Pancreas (tissue), 10 donors: ENCODE measurements at regions not wholly inside any gene's neighbourhood (a gene's known extent, or its start where the extent isn't known, plus 50 kb on each side); places are given as distances from the start of the nearest gene placed in this dataset.

Source experiments
- ATAC-seq, 4 donors: fragments of 200-7000 bp; cut with Tn5 transposase; one replicate each; pipeline versions ENCODE4 v1.8.0 to v1.9.1; 2020; ENCODE audit warnings: mild to moderate bottlenecking in 4 of 4, moderate library complexity in 4 of 4
- DNase-seq, 6 donors: peaks; one replicate each; pipeline ENCODE4 v3.0.0-alpha.2; 2020
- FAIRE-seq: peaks from 2 replicates; lab custom pipeline; 2012; peaks lifted over from hg19 to GRCh38; lab: Jason Lieb, UNC
- H3K27ac ChIP-seq, 4 donors: fragments of 200-600 bp; sonication (generic); 1 replicate in 3 of 4; 2 replicates in 1 of 4; pipeline versions ENCODE4 v1.5.0 to v1.8.0; 2020
- H3K27me3 ChIP-seq, 4 donors: fragments of 200-600 bp; one replicate each; pipeline ENCODE4 v1.8.0; 2021
- H3K36me3 ChIP-seq, 3 donors: fragments of 200-600 bp; sonication (generic) in 1 of 3; one replicate each; pipeline versions ENCODE4 v1.5.0 to v1.8.0; 2020 to 2021
- H3K4me1 ChIP-seq, 3 donors: fragments of 200-600 bp; one replicate each; pipeline ENCODE4 v1.8.0; 2021
- H3K4me3 ChIP-seq, 4 donors: fragments of 200-600 bp; sonication (generic) in 2 of 4; one replicate each; pipeline versions ENCODE4 v1.5.0 to v1.8.0; 2020 to 2021
- H3K9me3 ChIP-seq, 4 donors: fragments of 200-600 bp; one replicate each; pipeline ENCODE4 v1.8.0; 2021
- WGBS, 2 donors: extraction: QIAGEN DNeasy Blood & Tissue Kit; methylation state at CpG; one replicate each; pipeline ENCODE4 v1.1.7; 2013; 5-methylcytosine and 5-hydroxymethylcytosine counted together
- intact Hi-C, 3 donors: fragments of 100-400 bp; cut with DNase I; formaldehyde crosslinking; loops; one replicate each; pipeline versions ENCODE4 v1.11.1 to v1.14.2; 2022
- TF ChIP-seq, protein P1 (sequence below), 4 donors: fragments of 200-600 bp; sonication (generic) in 3 of 4; IDR thresholded peaks; one replicate each; pipeline versions ENCODE4 v1.5.0 to v1.8.0; 2021; ENCODE audit warnings: antibody characterized with exemption in 4 of 4
- donor health status: healthy with polysubstance abuse.
- donor health status: DM: no; HTN: no; CAD: no; lungs with moderate emphysema.
- donor health status: DM: no; HTN: no; CAD: no.
- donor health status: control.
- donor health status: control.
- donor health status: Bipolar disorder and iron deficiency.
- donor health status: DM: yes; HTN: yes; CAD: no.
- donor health status: DM: no; HTN: no; CAD: no.
- donor health status: DM: no; HTN: no; CAD: no.
- donor health status: DM: yes; HTN: yes; CAD: no.

DNA sequence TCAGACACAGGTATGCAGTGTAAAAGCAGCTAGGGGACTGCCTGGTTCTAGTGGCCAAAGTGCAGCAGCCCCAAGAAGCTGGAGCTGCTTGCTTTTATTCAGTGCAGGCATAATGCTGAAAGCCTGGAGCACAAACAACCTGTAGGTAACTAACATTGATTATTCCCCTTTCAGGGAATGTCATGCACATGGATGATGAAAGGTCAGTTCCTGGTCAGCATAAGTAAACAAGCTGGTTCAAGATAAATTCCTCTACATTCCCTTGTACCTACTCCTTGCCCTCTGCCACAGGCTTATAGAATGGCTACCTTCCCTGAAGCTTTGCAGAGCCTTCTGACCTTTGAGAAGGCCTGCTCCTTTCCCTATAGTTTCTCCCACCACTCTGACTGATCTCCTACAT, 1318.5 kb upstream of the ADGRL3 start:
- Histone ChIP-seq H3K9me3 (no peaks in the 10 kb centered on the region), H3K4me1 (no peaks in the 10 kb centered on the region), H3K27me3 (no peaks in the 10 kb centered on the region), H3K36me3 (no peaks in the 10 kb centered on the region), H3K4me3 (no peak overlapping the region), H3K27ac (no peak overlapping the region)
- ATAC-seq (no peak), DNase-seq (no peak), FAIRE-seq (no peak)
- intact Hi-C loops: no loop called here
- TF ChIP-seq, protein P1, sequence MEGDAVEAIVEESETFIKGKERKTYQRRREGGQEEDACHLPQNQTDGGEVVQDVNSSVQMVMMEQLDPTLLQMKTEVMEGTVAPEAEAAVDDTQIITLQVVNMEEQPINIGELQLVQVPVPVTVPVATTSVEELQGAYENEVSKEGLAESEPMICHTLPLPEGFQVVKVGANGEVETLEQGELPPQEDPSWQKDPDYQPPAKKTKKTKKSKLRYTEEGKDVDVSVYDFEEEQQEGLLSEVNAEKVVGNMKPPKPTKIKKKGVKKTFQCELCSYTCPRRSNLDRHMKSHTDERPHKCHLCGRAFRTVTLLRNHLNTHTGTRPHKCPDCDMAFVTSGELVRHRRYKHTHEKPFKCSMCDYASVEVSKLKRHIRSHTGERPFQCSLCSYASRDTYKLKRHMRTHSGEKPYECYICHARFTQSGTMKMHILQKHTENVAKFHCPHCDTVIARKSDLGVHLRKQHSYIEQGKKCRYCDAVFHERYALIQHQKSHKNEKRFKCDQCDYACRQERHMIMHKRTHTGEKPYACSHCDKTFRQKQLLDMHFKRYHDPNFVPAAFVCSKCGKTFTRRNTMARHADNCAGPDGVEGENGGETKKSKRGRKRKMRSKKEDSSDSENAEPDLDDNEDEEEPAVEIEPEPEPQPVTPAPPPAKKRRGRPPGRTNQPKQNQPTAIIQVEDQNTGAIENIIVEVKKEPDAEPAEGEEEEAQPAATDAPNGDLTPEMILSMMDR (IDR thresholded peaks at IDR 0.05): no peak

DNA sequence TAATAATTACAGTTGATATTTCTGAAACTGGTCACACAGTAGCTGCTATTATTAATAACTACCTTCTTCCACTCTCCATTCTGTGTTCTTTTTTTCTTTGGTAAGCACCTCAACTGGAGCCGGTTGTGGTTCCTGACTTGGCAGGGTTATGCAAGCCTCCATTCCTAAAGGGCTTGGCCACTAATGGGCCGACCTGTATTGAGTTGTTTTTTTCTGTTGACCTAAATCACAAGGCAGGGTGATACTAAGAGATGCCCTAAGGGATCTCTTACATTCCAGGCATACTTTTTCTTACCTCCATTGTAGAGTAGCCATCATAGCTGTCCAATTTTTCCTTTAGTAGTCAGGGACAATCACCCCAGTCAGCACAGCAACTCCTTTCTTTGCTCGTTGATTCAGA, 1295.8 kb upstream of the ADGRL3 start:
- Histone ChIP-seq H3K4me3 (no peak overlapping the region), H3K27ac (no peak overlapping the region), H3K27me3 (no peaks in the 10 kb centered on the region), H3K36me3 (no peaks in the 10 kb centered on the region), H3K9me3 (no peaks in the 10 kb centered on the region), H3K4me1 (no peaks in the 10 kb centered on the region)
- DNase-seq: no peak
- intact Hi-C loops: no loop called here
- 34 to 42% methylated on average over 3 of the region's 3 CpGs for WGBS, 2 donors
- FAIRE-seq: no peak
- ATAC-seq: no peak
- TF ChIP-seq, protein P1 (IDR thresholded peaks at IDR 0.05): no peak

DNA sequence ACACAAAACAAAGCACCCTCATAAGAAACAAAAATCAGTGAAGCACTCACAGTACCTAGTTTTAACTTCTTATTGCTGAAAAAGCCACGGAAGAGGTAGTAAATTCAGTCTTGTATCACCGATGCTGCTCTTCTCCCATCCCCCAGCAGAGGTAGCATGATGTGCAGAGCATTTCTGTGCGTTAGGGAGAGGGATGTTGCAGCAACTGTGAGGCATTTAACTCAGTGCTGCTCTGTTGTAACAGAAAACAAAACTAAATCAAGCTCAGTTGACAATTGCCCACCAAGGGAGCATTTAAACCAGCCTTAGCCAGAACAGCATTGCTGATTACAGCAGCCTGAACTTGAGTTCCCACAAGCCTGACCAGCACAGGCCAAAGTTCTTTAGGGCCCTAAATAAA, 1279.7 kb upstream of the ADGRL3 start:
- WGBS, 2 donors: 44 to 51% methylated on average over 3 of the region's 3 CpGs
- FAIRE-seq (no peak), DNase-seq (no peak), ATAC-seq (no peak)
- Histone ChIP-seq H3K36me3 (no peaks in the 10 kb centered on the region), H3K4me3 (no peak overlapping the region), H3K4me1 (no peaks in the 10 kb centered on the region), H3K27ac (no peak overlapping the region), H3K9me3 (no peaks in the 10 kb centered on the region), H3K27me3 (no peaks in the 10 kb centered on the region)
- TF ChIP-seq, protein P1 (IDR thresholded peaks at IDR 0.05): no peak
- intact Hi-C loops: no loop called here

GRCh38 chr4:59925290-59925689, 1274.8 kb upstream of the ADGRL3 start:
- ATAC-seq: no peak
- WGBS, 2 donors: 36 to 39% methylated on average over 1 of the region's 1 CpG
- TF ChIP-seq, protein P1 (IDR thresholded peaks at IDR 0.05): no peak

GRCh38 chr4:59936566-59936965, 1263.6 kb upstream of the ADGRL3 start:
- Histone ChIP-seq H3K9me3 (no peaks in the 10 kb centered on the region), H3K27me3 (no peaks in the 10 kb centered on the region), H3K4me3 (no peak overlapping the region), H3K4me1 (no peaks in the 10 kb centered on the region), H3K36me3 (no peaks in the 10 kb centered on the region), H3K27ac (no peak overlapping the region)
- intact Hi-C loops: no loop called here
- FAIRE-seq (no peak), ATAC-seq (peak in 1 of 4 donors; percentile 49), DNase-seq (no peak)
- TF ChIP-seq, protein P1 (IDR thresholded peaks at IDR 0.05): no peak
- WGBS, 2 donors: 41 to 43% methylated on average over 3 of the region's 3 CpGs

More at GRCh38 chr4:59925290-59925689, 1274.8 kb upstream of the ADGRL3 start:
- FAIRE-seq (no peak), DNase-seq (no peak)
- H3K27me3 ChIP-seq: no peaks in the 10 kb centered on the region
- intact Hi-C loops: no loop called here
- H3K36me3 ChIP-seq: no peaks in the 10 kb centered on the region
- no peaks in the 10 kb centered on the region for H3K4me1 ChIP-seq
- no peak overlapping the region for H3K27ac ChIP-seq
- no peaks in the 10 kb centered on the region for H3K9me3 ChIP-seq
- no peak overlapping the region for H3K4me3 ChIP-seq
